Keratinocyte (primary cell): ENCODE measurements at regions not wholly inside any gene's neighbourhood (a gene's known extent, or its start where the extent isn't known, plus 50 kb on each side); places are given as distances from the start of the nearest gene placed in this dataset.

Experiments
- EZH2 ChIP-seq: IDR thresholded peaks from one replicate; pipeline ENCODE4 v1.6.1; 2012; ENCODE audit warnings: inconsistent platforms, mild to moderate bottlenecking, low read length, moderate library complexity
- TF ChIP-seq, protein P1 (sequence below), 3 experiments: IDR thresholded peaks in 1 of 3; conservative IDR thresholded peaks in 1 of 3; optimal IDR thresholded peaks in 1 of 3; 2 replicates in 2 of 3; 3 replicates in 1 of 3; pipeline versions ENCODE3 to v1.5.1; 2011; ENCODE audit warnings: low read length in 3 of 3, mild to moderate bottlenecking in 3 of 3, moderate library complexity in 2 of 3, control low read depth in 1 of 3, inconsistent platforms in 1 of 3; ENCODE audit not compliant: insufficient read depth in 2 of 3; ENCODE audit errors: extremely low read depth in 1 of 3

DNA sequence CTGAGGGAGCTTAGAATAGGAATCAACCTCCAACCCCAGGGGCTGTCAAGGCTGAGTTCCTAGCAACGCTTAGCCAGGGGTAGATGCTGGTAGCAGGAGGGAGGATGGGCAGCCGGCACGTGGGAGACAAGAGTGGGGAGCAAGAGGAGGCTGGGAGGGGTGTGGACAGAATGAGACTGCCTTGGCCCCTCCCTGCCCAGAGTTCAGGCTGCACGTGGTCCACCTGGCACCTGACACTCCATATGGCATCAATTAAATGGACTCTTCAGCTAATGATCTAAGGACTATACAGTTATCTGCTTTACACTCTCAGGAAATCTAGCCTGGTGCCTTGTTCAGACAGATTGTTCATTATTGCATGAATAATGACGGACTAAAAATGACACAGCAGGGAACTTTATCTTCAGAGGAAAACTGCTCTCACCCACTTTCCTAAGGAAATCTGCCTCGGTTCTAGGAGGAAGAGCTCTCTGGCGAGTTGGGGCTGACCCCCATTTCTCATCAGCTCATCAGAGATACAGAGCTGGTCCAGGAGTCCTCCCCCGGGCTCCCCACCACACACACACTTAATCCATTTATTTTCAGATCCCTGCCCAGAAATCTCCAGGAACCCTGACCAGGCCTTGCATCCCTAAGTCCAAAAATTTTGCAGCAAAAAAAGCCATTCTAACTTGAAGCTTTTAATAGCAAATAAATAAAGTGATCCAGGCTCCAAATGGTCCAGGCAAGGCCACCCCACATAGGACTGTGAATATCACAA, 102.1 kb upstream of the CDC42EP3 start:
- TF ChIP-seq, protein P1, sequence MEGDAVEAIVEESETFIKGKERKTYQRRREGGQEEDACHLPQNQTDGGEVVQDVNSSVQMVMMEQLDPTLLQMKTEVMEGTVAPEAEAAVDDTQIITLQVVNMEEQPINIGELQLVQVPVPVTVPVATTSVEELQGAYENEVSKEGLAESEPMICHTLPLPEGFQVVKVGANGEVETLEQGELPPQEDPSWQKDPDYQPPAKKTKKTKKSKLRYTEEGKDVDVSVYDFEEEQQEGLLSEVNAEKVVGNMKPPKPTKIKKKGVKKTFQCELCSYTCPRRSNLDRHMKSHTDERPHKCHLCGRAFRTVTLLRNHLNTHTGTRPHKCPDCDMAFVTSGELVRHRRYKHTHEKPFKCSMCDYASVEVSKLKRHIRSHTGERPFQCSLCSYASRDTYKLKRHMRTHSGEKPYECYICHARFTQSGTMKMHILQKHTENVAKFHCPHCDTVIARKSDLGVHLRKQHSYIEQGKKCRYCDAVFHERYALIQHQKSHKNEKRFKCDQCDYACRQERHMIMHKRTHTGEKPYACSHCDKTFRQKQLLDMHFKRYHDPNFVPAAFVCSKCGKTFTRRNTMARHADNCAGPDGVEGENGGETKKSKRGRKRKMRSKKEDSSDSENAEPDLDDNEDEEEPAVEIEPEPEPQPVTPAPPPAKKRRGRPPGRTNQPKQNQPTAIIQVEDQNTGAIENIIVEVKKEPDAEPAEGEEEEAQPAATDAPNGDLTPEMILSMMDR (optimal IDR thresholded peaks at IDR 0.05 in 1 of 3, IDR thresholded peaks at IDR 0.05 in 1 of 3, conservative IDR thresholded peaks at IDR 0.05 in 1 of 3; ENCODE audit: extremely low read depth in 1 of 3, insufficient read depth in 2 of 3, low read length in 3 of 3), result no peak
- TF ChIP-seq EZH2, result no peak
